Upper lobe of right lung (tissue), 1 donor: ENCODE measurements at regions not wholly inside any gene's neighbourhood (a gene's known extent, or its start where the extent isn't known, plus 50 kb on each side); places are given as distances from the start of the nearest gene placed in this dataset.

Source experiments
- ATAC-seq: fragments of 200-7000 bp; cut with Tn5 transposase; one replicate; pipeline ENCODE4 v1.9.1; 2020; ENCODE audit warnings: mild to moderate bottlenecking, moderate library complexity
- DNase-seq: peaks from one replicate; pipeline ENCODE4 v3.0.0-alpha.2; 2020
- H3K27ac ChIP-seq: fragments of 200-600 bp; one replicate; pipeline ENCODE4 v1.8.0; 2022
- H3K27me3 ChIP-seq: fragments of 200-600 bp; one replicate; pipeline ENCODE4 v1.8.0; 2022; ENCODE audit warnings: mild to moderate bottlenecking
- H3K36me3 ChIP-seq: fragments of 200-600 bp; one replicate; pipeline ENCODE4 v1.8.0; 2022
- H3K4me1 ChIP-seq: fragments of 200-600 bp; one replicate; pipeline ENCODE4 v1.8.0; 2022
- H3K4me3 ChIP-seq: fragments of 200-600 bp; one replicate; pipeline ENCODE4 v1.8.0; 2022; ENCODE audit warnings: mild to moderate bottlenecking
- H3K9me3 ChIP-seq: fragments of 200-600 bp; one replicate; pipeline ENCODE4 v1.8.0; 2022
- intact Hi-C: fragments of 100-400 bp; cut with DNase I; formaldehyde crosslinking; loops from one replicate; pipeline ENCODE4 v1.11.0; 2022
- TF ChIP-seq, protein P1 (sequence below): fragments of 200-600 bp; IDR thresholded peaks from one replicate; pipeline ENCODE4 v1.8.0; 2022; ENCODE audit warnings: antibody characterized with exemption
- donor health status: DM: no; HTN: yes; CAD: no; lungs with severe emphysema.

GRCh38 chr2:62292190-62292589, 96.3 kb downstream of the B3GNT2 start:
- TF ChIP-seq, protein P1, sequence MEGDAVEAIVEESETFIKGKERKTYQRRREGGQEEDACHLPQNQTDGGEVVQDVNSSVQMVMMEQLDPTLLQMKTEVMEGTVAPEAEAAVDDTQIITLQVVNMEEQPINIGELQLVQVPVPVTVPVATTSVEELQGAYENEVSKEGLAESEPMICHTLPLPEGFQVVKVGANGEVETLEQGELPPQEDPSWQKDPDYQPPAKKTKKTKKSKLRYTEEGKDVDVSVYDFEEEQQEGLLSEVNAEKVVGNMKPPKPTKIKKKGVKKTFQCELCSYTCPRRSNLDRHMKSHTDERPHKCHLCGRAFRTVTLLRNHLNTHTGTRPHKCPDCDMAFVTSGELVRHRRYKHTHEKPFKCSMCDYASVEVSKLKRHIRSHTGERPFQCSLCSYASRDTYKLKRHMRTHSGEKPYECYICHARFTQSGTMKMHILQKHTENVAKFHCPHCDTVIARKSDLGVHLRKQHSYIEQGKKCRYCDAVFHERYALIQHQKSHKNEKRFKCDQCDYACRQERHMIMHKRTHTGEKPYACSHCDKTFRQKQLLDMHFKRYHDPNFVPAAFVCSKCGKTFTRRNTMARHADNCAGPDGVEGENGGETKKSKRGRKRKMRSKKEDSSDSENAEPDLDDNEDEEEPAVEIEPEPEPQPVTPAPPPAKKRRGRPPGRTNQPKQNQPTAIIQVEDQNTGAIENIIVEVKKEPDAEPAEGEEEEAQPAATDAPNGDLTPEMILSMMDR, result no peak
- peak; percentile 55 for ATAC-seq
- H3K36me3 ChIP-seq, result no peaks in the 10 kb centered on the region
- H3K27ac ChIP-seq, result peak overlapping the region; percentile 74
- no peaks in the 10 kb centered on the region for H3K9me3 ChIP-seq
- no peak overlapping the region for H3K4me3 ChIP-seq
- intact Hi-C loops, result no loop called here
- H3K27me3 ChIP-seq, result no peaks in the 10 kb centered on the region
- no peak for DNase-seq
- peaks cover 28% of the 10 kb centered on the region for H3K4me1 ChIP-seq

DNA sequence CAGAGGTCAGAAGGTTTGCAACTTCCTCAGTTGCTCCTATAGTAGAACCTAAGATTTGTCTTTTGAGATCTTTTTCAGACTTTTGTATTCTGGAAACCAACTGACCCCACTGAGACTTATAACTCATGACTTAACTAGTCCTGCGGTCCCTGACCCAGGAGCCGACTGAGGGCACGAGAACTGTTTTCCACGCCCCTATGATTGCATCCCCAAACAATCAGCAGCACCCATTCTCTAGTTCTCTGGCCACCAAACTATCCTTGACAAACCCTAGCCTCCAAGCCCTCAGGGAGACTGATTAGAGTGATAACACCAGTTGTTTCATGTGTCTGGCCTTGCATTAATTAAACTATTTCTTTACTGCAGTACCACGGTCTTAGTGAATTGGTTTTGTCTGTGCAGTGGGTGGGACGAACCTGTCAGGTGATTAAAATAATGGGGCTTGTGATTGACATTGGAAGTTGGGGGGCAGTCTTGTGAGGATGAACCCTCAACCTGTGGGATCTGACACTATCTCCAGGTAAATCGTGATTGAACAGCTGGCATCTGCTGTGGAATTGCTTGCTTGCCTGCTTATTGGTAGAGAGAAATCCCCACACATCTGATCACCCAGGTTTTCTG, 95.7 kb downstream of the B3GNT2 start:
- ATAC-seq, result no peak
- Histone ChIP-seq H3K4me3 (no peak overlapping the region), H3K27ac (no peak overlapping the region), H3K27me3 (no peaks in the 10 kb centered on the region), H3K4me1 (peaks cover 28% of the 10 kb centered on the region), H3K9me3 (no peaks in the 10 kb centered on the region), H3K36me3 (no peaks in the 10 kb centered on the region)
- intact Hi-C loops, result no loop called here
- TF ChIP-seq, protein P1, result no peak
- DNase-seq, result no peak

DNA sequence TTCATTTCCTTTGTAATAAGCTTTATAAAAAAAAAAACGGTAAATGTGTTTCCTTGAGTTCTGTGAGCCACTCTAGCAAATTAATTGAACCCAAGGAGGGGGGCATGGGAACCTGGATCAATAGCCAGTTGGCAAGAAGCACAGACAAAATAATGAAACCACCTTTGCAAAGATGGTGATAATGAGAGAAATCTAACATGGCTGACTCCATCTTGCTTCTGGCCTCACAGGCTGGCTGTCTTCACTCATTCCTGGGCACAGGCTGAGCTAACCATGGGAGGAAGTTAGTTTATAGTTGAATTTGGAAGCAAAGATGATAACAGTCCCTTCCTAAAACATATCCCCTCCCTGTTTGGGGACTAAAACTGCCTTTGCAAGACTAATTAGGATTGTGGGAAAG, 95.1 kb downstream of the B3GNT2 start:
- H3K4me3 ChIP-seq, result no peak overlapping the region
- H3K9me3 ChIP-seq, result no peaks in the 10 kb centered on the region
- no peaks in the 10 kb centered on the region for H3K27me3 ChIP-seq
- no peak for DNase-seq
- intact Hi-C loops, result no loop called here
- no peak overlapping the region for H3K27ac ChIP-seq
- TF ChIP-seq, protein P1, result no peak
- peaks cover 28% of the 10 kb centered on the region for H3K4me1 ChIP-seq
- no peak for ATAC-seq
- no peaks in the 10 kb centered on the region for H3K36me3 ChIP-seq

- peaks cover 5% of the 10 kb centered on the region for H3K9me3 ChIP-seq
- H3K36me3 ChIP-seq, result no peaks in the 10 kb centered on the region
- peaks cover 18% of the 10 kb centered on the region for H3K4me1 ChIP-seq
- TF ChIP-seq, protein P1, result no peak
- ATAC-seq (peak; percentile 60), DNase-seq (peak; percentile 87)
- no peak overlapping the region for H3K27ac ChIP-seq
- H3K4me3 ChIP-seq, result no peak overlapping the region
- H3K27me3 ChIP-seq, result no peaks in the 10 kb centered on the region
- intact Hi-C loops, result no loop called here
These were observed 92.3 kb downstream of the B3GNT2 start for GRCh38 chr2:62287899-62288880.

DNA sequence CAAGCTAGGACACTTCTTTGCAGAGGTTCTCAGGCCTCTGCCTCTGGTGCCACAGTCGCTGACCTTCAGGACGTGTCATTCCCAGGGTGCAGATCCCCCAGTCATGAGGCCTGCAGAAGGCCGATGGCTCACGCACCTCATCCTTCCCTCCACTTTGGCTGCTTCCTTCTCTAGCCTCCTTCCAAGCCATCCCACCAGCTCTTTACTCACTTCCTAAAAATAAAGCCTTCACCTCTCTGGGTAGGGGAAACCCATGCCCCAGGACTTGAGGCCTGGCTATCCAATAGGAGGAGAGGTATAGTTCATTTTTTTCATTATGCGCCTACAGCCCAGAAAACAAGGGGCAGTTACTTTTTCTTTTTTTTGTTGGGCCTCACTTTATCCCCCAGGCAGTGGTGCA, 91.4 kb downstream of the B3GNT2 start:
- TF ChIP-seq, protein P1, result no peak
- intact Hi-C loops, result no loop called here
- Histone ChIP-seq H3K36me3 (no peaks in the 10 kb centered on the region), H3K9me3 (peaks cover 5% of the 10 kb centered on the region), H3K4me3 (no peak overlapping the region), H3K27me3 (no peaks in the 10 kb centered on the region), H3K27ac (no peak overlapping the region), H3K4me1 (peaks cover 8% of the 10 kb centered on the region)
- ATAC-seq (no peak), DNase-seq (no peak)
